HFFc6 (cell line): ENCODE measurements at regions not wholly inside any gene's neighbourhood (a gene's known extent, or its start where the extent isn't known, plus 50 kb on each side); places are given as distances from the start of the nearest gene placed in this dataset.

Source experiments
- DNase-seq: peaks from one replicate; pipeline ENCODE4 v3.0.0-alpha.2; 2018
- H3K27ac Mint-ChIP-seq: 2 replicates; pipeline ENCODE4 v1.8.0; 2020; ENCODE audit warnings: mild to moderate bottlenecking, mixed read lengths
- H3K27me3 Mint-ChIP-seq: 2 replicates; pipeline ENCODE4 v1.8.0; 2021; ENCODE audit warnings: mild to moderate bottlenecking, moderate library complexity, mixed read lengths; ENCODE audit not compliant: insufficient read depth
- H3K36me3 Mint-ChIP-seq: 2 replicates; pipeline ENCODE4 v1.8.0; 2021; ENCODE audit warnings: low read depth, mixed read lengths
- H3K4me1 Mint-ChIP-seq: 2 replicates; pipeline ENCODE4 v1.8.0; 2020; ENCODE audit warnings: low read depth, mixed read lengths
- H3K4me3 Mint-ChIP-seq: 2 replicates; pipeline ENCODE4 v1.8.0; 2020; ENCODE audit warnings: mild to moderate bottlenecking, moderate library complexity, mixed read lengths
- H3K9me3 Mint-ChIP-seq: 2 replicates; pipeline ENCODE4 v1.8.0; 2020; ENCODE audit warnings: mild to moderate bottlenecking, mixed read lengths
- CTCF ChIP-seq: fragments of 200-600 bp; sonication (generic); IDR thresholded peaks from 2 replicates; pipeline ENCODE4 v1.5.0; 2021; ENCODE audit warnings: antibody characterized with exemption, mild to moderate bottlenecking

- H3K9me3 Mint-ChIP-seq: peaks cover 23% of the 10 kb centered on the region
- H3K36me3 Mint-ChIP-seq: peaks cover 62% of the 10 kb centered on the region
- peaks cover 62% of the 10 kb centered on the region for H3K4me1 Mint-ChIP-seq
- no peaks in the 10 kb centered on the region for H3K27me3 Mint-ChIP-seq
- H3K4me3 Mint-ChIP-seq: peak overlapping the region; percentile 94
- no peak for TF ChIP-seq CTCF
- peak overlapping the region; percentile 97 for H3K27ac Mint-ChIP-seq
- peak; percentile 85 for DNase-seq
These were observed 482.9 kb upstream of the BOD1L1 start for GRCh38 chr4:14110407-14110806.

GRCh38 chr4:14111730-14112181, 484.2 kb upstream of the BOD1L1 start:
- peaks cover 75% of the 10 kb centered on the region for H3K4me1 Mint-ChIP-seq
- no peaks in the 10 kb centered on the region for H3K27me3 Mint-ChIP-seq
- peaks cover 61% of the 10 kb centered on the region for H3K36me3 Mint-ChIP-seq
- peak overlapping the region; percentile 97 for H3K27ac Mint-ChIP-seq
- TF ChIP-seq CTCF: no peak
- peak; percentile 99 for DNase-seq
- H3K9me3 Mint-ChIP-seq: peaks cover 12% of the 10 kb centered on the region
- peak overlapping the region; percentile 94 for H3K4me3 Mint-ChIP-seq

- Mint-ChIP-seq H3K9me3 (no peaks in the 10 kb centered on the region; the same call in none of the 2 replicates), H3K27ac (peak overlapping the region; percentile 61), H3K4me3 (peak overlapping the region; percentile 77), H3K27me3 (no peaks in the 10 kb centered on the region), H3K36me3 (peaks cover 69% of the 10 kb centered on the region), H3K4me1 (peaks cover 86% of the 10 kb centered on the region)
- DNase-seq: no peak
- no peak for TF ChIP-seq CTCF
These were observed 487.6 kb upstream of the BOD1L1 start for GRCh38 chr4:14115106-14115505.

- TF ChIP-seq CTCF: no peak
- Mint-ChIP-seq H3K9me3 (no peaks in the 10 kb centered on the region; the same call in none of the 2 replicates), H3K27ac (no peak overlapping the region), H3K27me3 (no peaks in the 10 kb centered on the region), H3K4me3 (no peak overlapping the region), H3K36me3 (peaks cover 79% of the 10 kb centered on the region), H3K4me1 (peaks cover 74% of the 10 kb centered on the region)
- no peak for DNase-seq
These were observed 490.2 kb upstream of the BOD1L1 start for GRCh38 chr4:14117575-14118238.

GRCh38 chr4:14124816-14125215, 497.3 kb upstream of the BOD1L1 start:
- Mint-ChIP-seq H3K4me1 (peaks cover 48% of the 10 kb centered on the region), H3K9me3 (no peaks in the 10 kb centered on the region), H3K36me3 (peaks cover 59% of the 10 kb centered on the region), H3K27ac (no peak overlapping the region), H3K4me3 (no peak overlapping the region), H3K27me3 (no peaks in the 10 kb centered on the region)
- no peak for DNase-seq
- TF ChIP-seq CTCF: no peak
